ENCODE measurements at regions not wholly inside any gene's neighbourhood (a gene's known extent, or its start where the extent isn't known, plus 50 kb on each side); places are given as distances from the start of the nearest gene placed in this dataset.

DNA sequence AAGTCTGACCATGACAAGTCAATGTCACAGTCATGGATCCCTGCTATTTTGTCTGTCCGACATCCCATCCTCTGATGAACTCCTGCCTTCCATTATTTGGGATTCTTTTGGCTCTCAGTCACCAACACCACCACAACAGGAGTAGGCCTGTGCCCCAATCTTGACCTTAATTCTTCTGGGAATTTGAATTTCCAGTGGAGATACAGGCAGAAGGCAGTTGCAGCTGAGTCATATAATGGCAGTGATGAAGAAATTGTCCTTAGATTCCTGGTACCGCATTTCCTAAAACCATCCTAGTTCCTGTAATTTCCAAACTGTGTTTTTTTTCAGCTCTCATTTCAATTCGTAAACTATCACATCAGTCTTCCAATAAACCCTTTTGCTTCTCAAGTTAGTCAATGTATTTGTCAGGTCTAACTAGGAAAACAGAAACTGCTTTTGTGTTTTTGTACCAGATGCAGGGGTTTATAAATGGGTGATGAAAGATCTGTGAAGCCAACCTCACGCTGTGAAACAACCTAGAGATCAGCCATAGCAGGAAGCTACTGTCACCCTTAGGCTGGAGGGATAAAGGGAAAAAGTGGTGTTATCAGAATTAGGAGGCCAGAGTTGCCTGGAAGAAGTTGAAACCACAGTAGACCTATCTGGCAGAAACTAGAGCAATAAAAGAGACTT lies 126.3 kb upstream of the TMEM108 start:
- DNase-seq (ENCODE audit: low spot score, unreplicated experiment) = no peak
- peaks cover 4% of the 10 kb centered on the region for H3K27me3 Mint-ChIP-seq
- H3K4me1 Mint-ChIP-seq (ENCODE audit: low read depth) = no peaks in the 10 kb centered on the region
- H3K9me3 Mint-ChIP-seq (ENCODE audit: low read depth) = peaks cover 3% of the 10 kb centered on the region
- H3K27ac Mint-ChIP-seq = no peak overlapping the region
- TF ChIP-seq, protein P1, sequence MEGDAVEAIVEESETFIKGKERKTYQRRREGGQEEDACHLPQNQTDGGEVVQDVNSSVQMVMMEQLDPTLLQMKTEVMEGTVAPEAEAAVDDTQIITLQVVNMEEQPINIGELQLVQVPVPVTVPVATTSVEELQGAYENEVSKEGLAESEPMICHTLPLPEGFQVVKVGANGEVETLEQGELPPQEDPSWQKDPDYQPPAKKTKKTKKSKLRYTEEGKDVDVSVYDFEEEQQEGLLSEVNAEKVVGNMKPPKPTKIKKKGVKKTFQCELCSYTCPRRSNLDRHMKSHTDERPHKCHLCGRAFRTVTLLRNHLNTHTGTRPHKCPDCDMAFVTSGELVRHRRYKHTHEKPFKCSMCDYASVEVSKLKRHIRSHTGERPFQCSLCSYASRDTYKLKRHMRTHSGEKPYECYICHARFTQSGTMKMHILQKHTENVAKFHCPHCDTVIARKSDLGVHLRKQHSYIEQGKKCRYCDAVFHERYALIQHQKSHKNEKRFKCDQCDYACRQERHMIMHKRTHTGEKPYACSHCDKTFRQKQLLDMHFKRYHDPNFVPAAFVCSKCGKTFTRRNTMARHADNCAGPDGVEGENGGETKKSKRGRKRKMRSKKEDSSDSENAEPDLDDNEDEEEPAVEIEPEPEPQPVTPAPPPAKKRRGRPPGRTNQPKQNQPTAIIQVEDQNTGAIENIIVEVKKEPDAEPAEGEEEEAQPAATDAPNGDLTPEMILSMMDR (IDR thresholded peaks at IDR 0.05; ENCODE audit: unreplicated experiment) = no peak
- H3K4me3 Mint-ChIP-seq (ENCODE audit: low read depth) = no peak overlapping the region
- no peaks in the 10 kb centered on the region for H3K36me3 Mint-ChIP-seq (ENCODE audit: insufficient read depth)

DNA sequence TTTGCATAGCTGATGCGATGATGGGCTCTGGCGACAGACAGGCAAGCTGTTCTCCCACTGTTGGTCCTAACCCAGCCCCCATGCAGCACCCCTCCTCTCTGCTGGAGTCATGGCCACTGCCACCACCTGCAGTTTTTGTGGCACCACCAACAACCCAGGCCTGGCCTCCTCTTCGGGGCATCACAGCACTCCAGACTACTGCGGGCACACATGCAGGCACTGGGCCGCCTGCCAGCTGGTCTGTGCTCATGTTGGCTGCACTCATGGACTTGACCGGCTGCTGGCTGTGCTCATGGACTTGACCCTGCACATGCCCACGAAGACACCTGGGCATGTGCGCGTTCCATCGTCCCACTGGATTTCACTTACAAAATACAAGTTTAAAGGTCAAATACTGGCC lies 130.9 kb upstream of the TMEM108 start:
- no peak overlapping the region for H3K27ac Mint-ChIP-seq
- TF ChIP-seq, protein P1 (IDR thresholded peaks at IDR 0.05; ENCODE audit: unreplicated experiment) = no peak
- no peak for DNase-seq (ENCODE audit: low spot score, unreplicated experiment)
- H3K27me3 Mint-ChIP-seq = no peaks in the 10 kb centered on the region
- H3K4me3 Mint-ChIP-seq (ENCODE audit: low read depth) = no peak overlapping the region
- H3K9me3 Mint-ChIP-seq (ENCODE audit: low read depth) = no peaks in the 10 kb centered on the region
- H3K4me1 Mint-ChIP-seq (ENCODE audit: low read depth) = no peaks in the 10 kb centered on the region
- no peaks in the 10 kb centered on the region for H3K36me3 Mint-ChIP-seq (ENCODE audit: insufficient read depth)

- DNase-seq (ENCODE audit: low spot score, unreplicated experiment) = no peak
- no peaks in the 10 kb centered on the region for H3K9me3 Mint-ChIP-seq (ENCODE audit: low read depth)
- H3K27me3 Mint-ChIP-seq = no peaks in the 10 kb centered on the region
- TF ChIP-seq, protein P1 (IDR thresholded peaks at IDR 0.05; ENCODE audit: unreplicated experiment) = no peak
- H3K36me3 Mint-ChIP-seq (ENCODE audit: insufficient read depth) = no peaks in the 10 kb centered on the region
- no peak overlapping the region for H3K27ac Mint-ChIP-seq
- H3K4me3 Mint-ChIP-seq (ENCODE audit: low read depth) = no peak overlapping the region
- no peaks in the 10 kb centered on the region for H3K4me1 Mint-ChIP-seq (ENCODE audit: low read depth)
Measured at GRCh38 chr3:132900481-132900880, 137.7 kb upstream of the TMEM108 start.

- H3K9me3 Mint-ChIP-seq (ENCODE audit: low read depth) = no peaks in the 10 kb centered on the region
- no peaks in the 10 kb centered on the region for H3K4me1 Mint-ChIP-seq (ENCODE audit: low read depth)
- H3K27ac Mint-ChIP-seq = no peak overlapping the region
- TF ChIP-seq, protein P1 (IDR thresholded peaks at IDR 0.05; ENCODE audit: unreplicated experiment) = no peak
- no peak for DNase-seq (ENCODE audit: low spot score, unreplicated experiment)
- H3K36me3 Mint-ChIP-seq (ENCODE audit: insufficient read depth) = no peaks in the 10 kb centered on the region
- no peaks in the 10 kb centered on the region for H3K27me3 Mint-ChIP-seq
- no peak overlapping the region for H3K4me3 Mint-ChIP-seq (ENCODE audit: low read depth)
Measured at GRCh38 chr3:132898141-132898540, 140.1 kb upstream of the TMEM108 start.

DNA sequence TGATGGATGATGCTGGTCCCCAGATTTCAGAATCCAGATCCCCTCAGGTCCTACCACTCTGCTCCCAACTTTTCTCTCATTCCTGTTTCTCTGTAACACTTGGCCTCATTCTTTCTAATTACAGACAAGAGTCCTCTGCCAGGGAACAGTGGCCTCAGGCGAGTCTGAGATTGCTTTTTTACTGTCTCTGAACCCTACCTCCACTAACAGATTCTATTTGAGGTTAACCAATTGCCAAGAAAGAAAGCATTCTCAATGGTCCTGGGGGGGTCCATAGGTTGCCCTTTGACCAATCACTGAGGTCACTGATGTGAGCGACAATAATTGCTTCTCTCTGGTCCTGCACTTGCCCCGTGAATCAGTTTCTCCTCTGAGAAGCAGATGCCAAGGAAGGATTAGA lies 145.2 kb upstream of the TMEM108 start:
- no peaks in the 10 kb centered on the region for H3K36me3 Mint-ChIP-seq (ENCODE audit: insufficient read depth)

More for the DNA sequence above, 145.2 kb upstream of the TMEM108 start:
- Mint-ChIP-seq H3K27ac (no peak overlapping the region), H3K4me1 (ENCODE audit: low read depth) (no peaks in the 10 kb centered on the region), H3K27me3 (no peaks in the 10 kb centered on the region), H3K9me3 (ENCODE audit: low read depth) (no peaks in the 10 kb centered on the region), H3K4me3 (ENCODE audit: low read depth) (no peak overlapping the region)
- DNase-seq (ENCODE audit: low spot score, unreplicated experiment) = no peak
- TF ChIP-seq, protein P1 (IDR thresholded peaks at IDR 0.05; ENCODE audit: unreplicated experiment) = no peak

Data from progenitor cell of endocrine pancreas (in vitro differentiated cells).